ENCODE measurements at regions not wholly inside any gene's neighbourhood (a gene's known extent, or its start where the extent isn't known, plus 50 kb on each side); places are given as distances from the start of the nearest gene placed in this dataset.

DNA sequence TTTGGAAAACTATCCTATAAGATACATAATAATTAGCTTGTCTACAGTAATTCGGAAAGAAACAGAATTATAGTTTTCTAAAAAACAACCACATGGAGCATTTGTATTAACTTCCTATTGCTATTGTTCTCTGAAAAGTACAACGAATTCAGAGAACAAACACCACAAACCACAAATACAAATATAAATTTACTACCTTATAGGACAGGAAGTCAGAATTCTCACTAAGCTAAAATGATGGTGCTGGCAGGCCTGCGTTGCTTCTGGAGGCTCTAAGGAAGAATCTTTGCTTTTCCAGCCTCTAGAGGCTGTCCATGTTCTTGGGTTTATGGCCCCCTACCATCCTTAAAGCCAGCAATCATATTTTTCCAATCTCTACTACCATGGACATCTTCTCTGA is 173.6 kb upstream of the TCF21 start:
- TF ChIP-seq, protein P1, sequence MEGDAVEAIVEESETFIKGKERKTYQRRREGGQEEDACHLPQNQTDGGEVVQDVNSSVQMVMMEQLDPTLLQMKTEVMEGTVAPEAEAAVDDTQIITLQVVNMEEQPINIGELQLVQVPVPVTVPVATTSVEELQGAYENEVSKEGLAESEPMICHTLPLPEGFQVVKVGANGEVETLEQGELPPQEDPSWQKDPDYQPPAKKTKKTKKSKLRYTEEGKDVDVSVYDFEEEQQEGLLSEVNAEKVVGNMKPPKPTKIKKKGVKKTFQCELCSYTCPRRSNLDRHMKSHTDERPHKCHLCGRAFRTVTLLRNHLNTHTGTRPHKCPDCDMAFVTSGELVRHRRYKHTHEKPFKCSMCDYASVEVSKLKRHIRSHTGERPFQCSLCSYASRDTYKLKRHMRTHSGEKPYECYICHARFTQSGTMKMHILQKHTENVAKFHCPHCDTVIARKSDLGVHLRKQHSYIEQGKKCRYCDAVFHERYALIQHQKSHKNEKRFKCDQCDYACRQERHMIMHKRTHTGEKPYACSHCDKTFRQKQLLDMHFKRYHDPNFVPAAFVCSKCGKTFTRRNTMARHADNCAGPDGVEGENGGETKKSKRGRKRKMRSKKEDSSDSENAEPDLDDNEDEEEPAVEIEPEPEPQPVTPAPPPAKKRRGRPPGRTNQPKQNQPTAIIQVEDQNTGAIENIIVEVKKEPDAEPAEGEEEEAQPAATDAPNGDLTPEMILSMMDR (IDR thresholded peaks at IDR 0.05), result no peak
- no peak for TF ChIP-seq POLR2AphosphoS5 (IDR thresholded peaks at IDR 0.05)
- TF ChIP-seq POLR2A (IDR thresholded peaks at IDR 0.05; ENCODE audit: low read depth), result no peak
